H9 (cell line): ENCODE measurements at regions not wholly inside any gene's neighbourhood (a gene's known extent, or its start where the extent isn't known, plus 50 kb on each side); places are given as distances from the start of the nearest gene placed in this dataset.

Experiments
- DNase-seq: peaks from one replicate; pipeline ENCODE4 v3.0.0-alpha.2; 2017
- H2AFZ ChIP-seq: one replicate; pipeline ENCODE4 v1.6.1; 2013; ENCODE audit warnings: mild to moderate bottlenecking, low read length, control low read depth, moderate library complexity
- H2AK5ac ChIP-seq: 2 replicates; pipeline ENCODE4 v1.6.1; 2013; ENCODE audit warnings: low read length, control low read depth, mixed read lengths; ENCODE audit not compliant: insufficient read length
- H2BK120ac ChIP-seq: one replicate; pipeline ENCODE4 v1.6.1; 2013; ENCODE audit warnings: low read depth, mild to moderate bottlenecking, low read length, control low read depth, inconsistent platforms; ENCODE audit not compliant: poor library complexity, severe bottlenecking
- H2BK12ac ChIP-seq: 2 replicates; pipeline ENCODE4 v1.6.1; 2013; ENCODE audit warnings: low read length, control low read depth, mixed read lengths, low read depth; ENCODE audit not compliant: insufficient read length
- H2BK15ac ChIP-seq: 2 replicates; pipeline ENCODE4 v1.6.1; 2013; ENCODE audit warnings: low read depth, low read length, control low read depth
- H2BK20ac ChIP-seq: one replicate; pipeline ENCODE4 v1.6.1; 2013; ENCODE audit warnings: low read depth, mild to moderate bottlenecking, low read length, control low read depth, inconsistent platforms; ENCODE audit not compliant: poor library complexity, severe bottlenecking
- H2BK5ac ChIP-seq: 2 replicates; pipeline ENCODE4 v1.6.1; 2013; ENCODE audit warnings: low read length, control low read depth, mixed read lengths; ENCODE audit not compliant: insufficient read length
- H3K14ac ChIP-seq: 2 replicates; pipeline ENCODE4 v1.6.1; 2013; ENCODE audit warnings: low read length, control low read depth; ENCODE audit not compliant: insufficient read depth
- H3K18ac ChIP-seq: 2 replicates; pipeline ENCODE4 v1.6.1; 2013; ENCODE audit warnings: low read depth, mild to moderate bottlenecking, mixed read lengths, low read length, control low read depth; ENCODE audit not compliant: insufficient read length
- H3K23ac ChIP-seq: 2 replicates; pipeline ENCODE4 v1.6.1; 2013; ENCODE audit warnings: low read length, control low read depth, mixed read lengths, low read depth; ENCODE audit not compliant: insufficient read length
- H3K23me2 ChIP-seq: 2 replicates; pipeline ENCODE4 v1.6.1; 2013; ENCODE audit warnings: low read depth, mild to moderate bottlenecking, mixed read lengths, low read length, control low read depth; ENCODE audit not compliant: insufficient read length, poor library complexity, severe bottlenecking
- H3K27ac ChIP-seq: 2 replicates; pipeline ENCODE4 v1.5.1; 2013; ENCODE audit warnings: low read length, control low read depth, mixed read lengths, low read depth; ENCODE audit not compliant: insufficient read length
- H3K27me3 ChIP-seq: 2 replicates; pipeline ENCODE4 v1.6.1; 2013; ENCODE audit warnings: low read length, control low read depth, inconsistent platforms; ENCODE audit not compliant: insufficient read depth
- H3K4ac ChIP-seq: 2 replicates; pipeline ENCODE4 v1.6.1; 2013; ENCODE audit warnings: low read depth, mild to moderate bottlenecking, control low read depth, inconsistent platforms, low read length, moderate library complexity
- H3K4me1 ChIP-seq: 2 replicates; pipeline ENCODE4 v1.6.1; 2013; ENCODE audit warnings: low read length, control low read depth, inconsistent platforms; ENCODE audit not compliant: insufficient read depth
- H3K4me2 ChIP-seq: 2 replicates; pipeline ENCODE4 v1.6.1; 2013; ENCODE audit warnings: low read length, control low read depth, mixed read lengths; ENCODE audit not compliant: insufficient read length, insufficient read depth
- H3K56ac ChIP-seq: 2 replicates; pipeline ENCODE4 v1.6.1; 2013; ENCODE audit warnings: low read depth, mild to moderate bottlenecking, mixed read lengths, low read length, control low read depth; ENCODE audit not compliant: insufficient read length
- H3K79me1 ChIP-seq: 2 replicates; pipeline ENCODE4 v1.6.1; 2013; ENCODE audit warnings: low read depth, mild to moderate bottlenecking, moderate library complexity, low read length, control low read depth, inconsistent platforms; ENCODE audit not compliant: insufficient read depth, poor library complexity, severe bottlenecking
- H3K79me2 ChIP-seq: 2 replicates; pipeline ENCODE4 v1.6.1; 2013; ENCODE audit warnings: low read length, control low read depth, inconsistent platforms; ENCODE audit not compliant: insufficient read depth
- H3K9ac ChIP-seq: 2 replicates; pipeline ENCODE4 v1.6.1; 2013; ENCODE audit warnings: low read length, control low read depth, mixed read lengths; ENCODE audit not compliant: insufficient read length; ENCODE audit errors: extremely low read depth
- H3K9me3 ChIP-seq: one replicate; pipeline ENCODE4 v1.6.1; 2013; ENCODE audit warnings: low read depth, low read length, inconsistent platforms; ENCODE audit not compliant: control insufficient read depth
- H3T11ph ChIP-seq: one replicate; pipeline ENCODE4 v1.6.1; 2013; ENCODE audit warnings: mild to moderate bottlenecking, low read length, control low read depth, inconsistent platforms
- H4K20me1 ChIP-seq: one replicate; pipeline ENCODE4 v1.6.1; 2013; ENCODE audit not compliant: control insufficient read depth, insufficient read length, insufficient read depth
- H4K5ac ChIP-seq: 2 replicates; pipeline ENCODE4 v1.6.1; 2013; ENCODE audit warnings: low read depth, mild to moderate bottlenecking, mixed read lengths, low read length, control low read depth; ENCODE audit not compliant: insufficient read length
- H4K8ac ChIP-seq: replicated peaks from 2 replicates; pipeline ENCODE4 v1.6.1; 2013; ENCODE audit warnings: low read length, control low read depth, mixed read lengths, low read depth; ENCODE audit not compliant: insufficient read length
- H4K91ac ChIP-seq: 2 replicates; pipeline ENCODE4 v1.6.1; 2013; ENCODE audit warnings: low read depth, mild to moderate bottlenecking, moderate library complexity, mixed read lengths, low read length, control low read depth; ENCODE audit not compliant: insufficient read length
- H3K27ac Mint-ChIP-seq, 3 experiments: 2 replicates in 2 of 3; 3 replicates in 1 of 3; pipeline ENCODE4 v1.8.0; 2020 to 2021; ENCODE audit warnings: mixed read lengths in 3 of 3, mild to moderate bottlenecking in 1 of 3, moderate library complexity in 1 of 3
- H3K27me3 Mint-ChIP-seq: 2 replicates; pipeline ENCODE4 v1.8.0; 2021; ENCODE audit warnings: low read depth, mild to moderate bottlenecking, moderate library complexity, mixed read lengths
- H3K36me3 Mint-ChIP-seq, 3 experiments: 2 replicates in 2 of 3; 3 replicates in 1 of 3; pipeline ENCODE4 v1.8.0; 2020 to 2021; ENCODE audit warnings: low read depth in 3 of 3, mixed read lengths in 3 of 3; ENCODE audit not compliant: insufficient read depth in 1 of 3
- H3K4me1 Mint-ChIP-seq, 2 experiments: 2 replicates each; pipeline ENCODE4 v1.8.0; 2020; ENCODE audit warnings: mixed read lengths in 2 of 2
- H3K4me3 Mint-ChIP-seq, 2 experiments: 2 replicates in 1 of 2; 3 replicates in 1 of 2; pipeline ENCODE4 v1.8.0; 2020 to 2021; ENCODE audit warnings: mild to moderate bottlenecking in 2 of 2, mixed read lengths in 2 of 2, moderate library complexity in 1 of 2
- H3K9me3 Mint-ChIP-seq, 2 experiments: 2 replicates in 1 of 2; 3 replicates in 1 of 2; pipeline ENCODE4 v1.8.0; 2020; ENCODE audit warnings: mild to moderate bottlenecking in 2 of 2, mixed read lengths in 2 of 2, moderate library complexity in 1 of 2
- WGBS: extraction: QIAGEN DNeasy Blood & Tissue Kit; methylation state at CpG from one replicate; pipeline ENCODE4 v1.1.7; 2013; ENCODE audit warnings: missing lambda C conversion rate, low lambda C conversion rate, mixed read lengths; ENCODE audit not compliant: insufficient read length; ENCODE audit errors: extremely low coverage; 5-methylcytosine and 5-hydroxymethylcytosine counted together
- TF ChIP-seq, protein P1 (sequence below): fragments of 200-600 bp; sonication (generic); conservative IDR thresholded peaks from 3 replicates; pipeline ENCODE4 v1.8.0; 2021; ENCODE audit warnings: antibody characterized with exemption, mild to moderate bottlenecking

GRCh38 chr9:2418619-2419018, 203.0 kb upstream of the VLDLR start:
- DNase-seq: no peak

More at GRCh38 chr9:2418619-2419018, 203.0 kb upstream of the VLDLR start:
- Histone ChIP-seq H2BK12ac (no peak overlapping the region), H3K4me1 (peaks cover 14% of the 10 kb centered on the region), H2BK120ac (no peak overlapping the region), H3K18ac (no peak overlapping the region), H3K9ac (no peak overlapping the region), H2BK15ac (no peak overlapping the region), H3T11ph (no peak overlapping the region), H2AFZ (peak overlapping the region; percentile 48), H3K4ac (no peak overlapping the region), H4K5ac (no peak overlapping the region), H2BK5ac (no peak overlapping the region), H4K8ac (no peak overlapping the region), H3K56ac (no peak overlapping the region), H3K27ac (no peak overlapping the region), H3K23ac (no peak overlapping the region), H3K27me3 (no peaks in the 10 kb centered on the region), H3K79me1 (no peaks in the 10 kb centered on the region), H3K79me2 (no peaks in the 10 kb centered on the region), H4K20me1 (no peaks in the 10 kb centered on the region), H4K91ac (no peak overlapping the region), H3K9me3 (no peaks in the 10 kb centered on the region), H3K14ac (no peak overlapping the region), H3K23me2 (no peaks in the 10 kb centered on the region), H2AK5ac (no peak overlapping the region), H3K4me2 (no peak overlapping the region), H2BK20ac (no peak overlapping the region)
- WGBS: no CpG with 5 or more reads among the region's 2 CpGs
- H3K4me1 Mint-ChIP-seq: peaks cover 35 to 39% of the 10 kb centered on the region in 2 experiments
- H3K4me3 Mint-ChIP-seq: no peak overlapping the region
- no peaks in the 10 kb centered on the region for H3K9me3 Mint-ChIP-seq
- H3K27me3 Mint-ChIP-seq: no peaks in the 10 kb centered on the region
- TF ChIP-seq, protein P1, sequence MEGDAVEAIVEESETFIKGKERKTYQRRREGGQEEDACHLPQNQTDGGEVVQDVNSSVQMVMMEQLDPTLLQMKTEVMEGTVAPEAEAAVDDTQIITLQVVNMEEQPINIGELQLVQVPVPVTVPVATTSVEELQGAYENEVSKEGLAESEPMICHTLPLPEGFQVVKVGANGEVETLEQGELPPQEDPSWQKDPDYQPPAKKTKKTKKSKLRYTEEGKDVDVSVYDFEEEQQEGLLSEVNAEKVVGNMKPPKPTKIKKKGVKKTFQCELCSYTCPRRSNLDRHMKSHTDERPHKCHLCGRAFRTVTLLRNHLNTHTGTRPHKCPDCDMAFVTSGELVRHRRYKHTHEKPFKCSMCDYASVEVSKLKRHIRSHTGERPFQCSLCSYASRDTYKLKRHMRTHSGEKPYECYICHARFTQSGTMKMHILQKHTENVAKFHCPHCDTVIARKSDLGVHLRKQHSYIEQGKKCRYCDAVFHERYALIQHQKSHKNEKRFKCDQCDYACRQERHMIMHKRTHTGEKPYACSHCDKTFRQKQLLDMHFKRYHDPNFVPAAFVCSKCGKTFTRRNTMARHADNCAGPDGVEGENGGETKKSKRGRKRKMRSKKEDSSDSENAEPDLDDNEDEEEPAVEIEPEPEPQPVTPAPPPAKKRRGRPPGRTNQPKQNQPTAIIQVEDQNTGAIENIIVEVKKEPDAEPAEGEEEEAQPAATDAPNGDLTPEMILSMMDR: no peak
- peaks cover 0 to 7% (median 0%) of the 10 kb centered on the region in 3 experiments; a peak in 2 of 7 replicates for H3K36me3 Mint-ChIP-seq
- no peak overlapping the region; a peak in 1 of 7 replicates for H3K27ac Mint-ChIP-seq
